ENCODE measurements at regions not wholly inside any gene's neighbourhood (a gene's known extent, or its start where the extent isn't known, plus 50 kb on each side); places are given as distances from the start of the nearest gene placed in this dataset.
A peak's percentile ranks its signal among the peaks of the same experiment; 100 is the strongest.

GRCh38 chr2:190127651-190128050 lies 65.1 kb upstream of the MSTN start:
- no peaks in the 10 kb centered on the region for H3K9me3 ChIP-seq
- H3K4me3 ChIP-seq = no peak overlapping the region
- no peaks in the 10 kb centered on the region for H3K36me3 ChIP-seq
- no peaks in the 10 kb centered on the region for H3K4me1 ChIP-seq
- H3K9ac ChIP-seq = no peak overlapping the region
- H4K20me1 ChIP-seq = no peaks in the 10 kb centered on the region
- no peak for TF ChIP-seq Cebpa-rat (IDR thresholded peaks at IDR 0.05)
- H3K27ac ChIP-seq = no peak overlapping the region
- no peaks in the 10 kb centered on the region for H3K27me3 ChIP-seq
- H3K4me2 ChIP-seq = no peak overlapping the region

DNA sequence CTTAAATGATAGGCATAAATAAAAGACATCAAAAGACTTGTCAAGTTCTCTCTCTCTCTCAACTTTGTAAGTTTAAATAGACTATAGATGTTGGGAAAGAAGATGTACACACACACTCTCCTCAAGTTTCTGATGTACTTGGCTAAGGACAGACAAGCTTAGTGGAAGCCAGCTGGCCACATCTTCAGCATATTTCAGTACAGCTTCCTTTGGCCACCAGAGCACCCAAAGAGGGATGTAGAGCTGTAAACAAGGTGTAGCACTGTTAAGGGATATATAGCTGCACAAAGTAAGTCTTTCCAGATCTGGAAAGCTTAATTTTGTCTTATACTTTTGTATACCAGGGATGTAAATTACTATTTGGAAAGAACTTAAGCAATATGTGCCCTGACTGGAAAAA lies 64.3 kb upstream of the MSTN start:
- no peaks in the 10 kb centered on the region for H4K20me1 ChIP-seq
- no peak overlapping the region for H3K27ac ChIP-seq
- H3K9ac ChIP-seq = no peak overlapping the region
- no peak for TF ChIP-seq Cebpa-rat (IDR thresholded peaks at IDR 0.05)
- no peaks in the 10 kb centered on the region for H3K9me3 ChIP-seq
- H3K4me2 ChIP-seq = no peak overlapping the region
- no peaks in the 10 kb centered on the region for H3K27me3 ChIP-seq
- no peaks in the 10 kb centered on the region for H3K36me3 ChIP-seq
- H3K4me1 ChIP-seq = no peaks in the 10 kb centered on the region
- H3K4me3 ChIP-seq = no peak overlapping the region

GRCh38 chr2:190123956-190124355 lies 61.4 kb upstream of the MSTN start:
- no peaks in the 10 kb centered on the region; the same call in 1 of the 2 replicates for H3K9me3 ChIP-seq

DNA sequence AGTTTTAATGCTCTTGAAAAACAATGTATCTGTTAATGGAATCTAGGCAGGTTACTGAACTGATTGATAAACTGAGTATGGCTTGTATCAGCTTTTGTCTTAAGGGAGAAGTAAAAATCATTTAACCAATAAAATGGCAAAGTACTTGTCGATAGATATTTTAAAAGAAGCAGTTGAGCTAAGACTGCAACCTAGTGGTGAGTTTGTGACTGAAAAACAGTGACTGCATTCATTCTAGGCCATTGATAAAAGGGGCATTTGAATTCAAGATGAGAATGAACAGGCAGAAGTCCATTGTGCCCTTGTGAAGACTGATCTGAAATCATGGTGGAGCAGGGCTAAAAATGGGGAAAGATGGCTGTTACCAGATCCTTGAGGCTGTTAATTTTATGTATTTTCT lies 59.4 kb upstream of the MSTN start:
- no peaks in the 10 kb centered on the region for H3K36me3 ChIP-seq
- TF ChIP-seq Cebpa-rat (IDR thresholded peaks at IDR 0.05) = no peak
- H3K27ac ChIP-seq = no peak overlapping the region
- H3K27me3 ChIP-seq = no peaks in the 10 kb centered on the region
- no peak overlapping the region for H3K9ac ChIP-seq
- H3K4me3 ChIP-seq = no peak overlapping the region
- no peaks in the 10 kb centered on the region for H4K20me1 ChIP-seq
- H3K9me3 ChIP-seq = no peaks in the 10 kb centered on the region; the same call in 1 of the 2 replicates
- H3K4me1 ChIP-seq = no peaks in the 10 kb centered on the region
- H3K4me2 ChIP-seq = no peak overlapping the region

More at GRCh38 chr2:190123956-190124355, 61.4 kb upstream of the MSTN start:
- H3K9ac ChIP-seq = no peak overlapping the region
- no peaks in the 10 kb centered on the region for H3K27me3 ChIP-seq
- no peak overlapping the region for H3K4me2 ChIP-seq
- no peak for TF ChIP-seq Cebpa-rat (IDR thresholded peaks at IDR 0.05)
- H4K20me1 ChIP-seq = no peaks in the 10 kb centered on the region
- H3K36me3 ChIP-seq = no peaks in the 10 kb centered on the region
- no peak overlapping the region for H3K4me3 ChIP-seq
- H3K27ac ChIP-seq = no peak overlapping the region
- no peaks in the 10 kb centered on the region for H3K4me1 ChIP-seq

GRCh38 chr2:190121305-190121704 lies 58.8 kb upstream of the MSTN start:
- Histone ChIP-seq H3K4me2 (no peak overlapping the region), H3K4me1 (no peaks in the 10 kb centered on the region), H3K9ac (no peak overlapping the region), H3K4me3 (no peak overlapping the region), H3K9me3 (no peaks in the 10 kb centered on the region; the same call in 1 of the 2 replicates), H3K36me3 (no peaks in the 10 kb centered on the region), H3K27me3 (no peaks in the 10 kb centered on the region), H3K27ac (no peak overlapping the region), H4K20me1 (no peaks in the 10 kb centered on the region)
- TF ChIP-seq Cebpa-rat (IDR thresholded peaks at IDR 0.05) = no peak

- TF ChIP-seq Cebpa-rat (IDR thresholded peaks at IDR 0.05) = no peak
- Histone ChIP-seq H3K4me2 (no peak overlapping the region), H4K20me1 (no peaks in the 10 kb centered on the region), H3K27ac (no peak overlapping the region), H3K9me3 (no peaks in the 10 kb centered on the region; the same call in 1 of the 2 replicates), H3K9ac (no peak overlapping the region), H3K36me3 (no peaks in the 10 kb centered on the region), H3K4me3 (no peak overlapping the region), H3K27me3 (no peaks in the 10 kb centered on the region), H3K4me1 (no peaks in the 10 kb centered on the region)
Measured at GRCh38 chr2:190119923-190120590, 57.5 kb upstream of the MSTN start.

DNA sequence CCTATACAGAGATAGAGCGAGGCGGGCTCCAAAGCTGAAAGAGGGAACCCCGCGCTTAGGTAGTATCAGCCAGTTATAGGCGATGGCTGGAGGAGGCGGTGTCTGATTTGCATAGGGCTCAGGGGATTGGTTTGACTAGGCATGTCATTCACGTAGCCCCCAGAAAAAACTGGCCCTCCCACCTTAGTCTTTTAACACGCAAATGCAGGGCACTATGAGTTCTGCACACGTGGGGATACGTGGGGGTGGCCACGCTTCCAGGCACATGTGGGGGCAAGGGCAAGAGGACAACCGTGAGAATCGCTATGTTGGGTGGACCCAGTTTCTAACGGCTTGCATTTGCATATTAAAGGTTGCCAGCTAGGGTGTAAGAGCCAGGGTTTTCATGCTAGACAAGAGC lies 56.7 kb upstream of the MSTN start:
- no peak overlapping the region for H3K27ac ChIP-seq
- no peaks in the 10 kb centered on the region for H3K4me1 ChIP-seq
- no peak overlapping the region for H3K9ac ChIP-seq
- H3K27me3 ChIP-seq = no peaks in the 10 kb centered on the region
- no peaks in the 10 kb centered on the region for H4K20me1 ChIP-seq
- no peaks in the 10 kb centered on the region; the same call in 1 of the 2 replicates for H3K9me3 ChIP-seq
- no peaks in the 10 kb centered on the region for H3K36me3 ChIP-seq
- no peak overlapping the region for H3K4me2 ChIP-seq
- no peak overlapping the region for H3K4me3 ChIP-seq
- TF ChIP-seq Cebpa-rat (IDR thresholded peaks at IDR 0.05) = no peak

DNA sequence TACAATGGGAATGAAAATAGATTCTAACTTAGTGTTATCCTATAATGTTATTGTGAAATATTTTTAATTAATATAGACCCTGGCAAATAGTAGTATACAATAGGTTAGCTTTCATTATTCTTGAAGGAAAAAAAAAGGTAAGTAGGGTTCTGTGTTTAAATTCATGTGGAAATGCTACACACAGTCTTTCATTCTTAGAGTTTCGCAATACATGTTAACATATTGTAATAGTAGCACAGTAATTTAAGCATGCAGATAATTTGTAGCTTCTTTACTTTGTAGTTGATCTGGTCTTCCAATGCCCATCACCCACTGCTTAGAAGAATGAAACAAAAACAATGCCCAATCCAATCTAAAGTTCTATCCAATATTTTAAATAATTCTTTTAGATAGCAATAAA lies 54.8 kb upstream of the MSTN start:
- no peaks in the 10 kb centered on the region for H3K27me3 ChIP-seq
- H3K4me3 ChIP-seq = no peak overlapping the region
- H3K4me1 ChIP-seq = no peaks in the 10 kb centered on the region
- H3K36me3 ChIP-seq = no peaks in the 10 kb centered on the region
- no peak overlapping the region for H3K27ac ChIP-seq
- H3K9me3 ChIP-seq = no peaks in the 10 kb centered on the region; the same call in 1 of the 2 replicates
- H4K20me1 ChIP-seq = no peaks in the 10 kb centered on the region
- no peak overlapping the region for H3K9ac ChIP-seq
- no peak overlapping the region for H3K4me2 ChIP-seq
- peak; percentile 74; the same call in 1 of the 2 replicates for TF ChIP-seq Cebpa-rat (IDR thresholded peaks at IDR 0.05)

DNA sequence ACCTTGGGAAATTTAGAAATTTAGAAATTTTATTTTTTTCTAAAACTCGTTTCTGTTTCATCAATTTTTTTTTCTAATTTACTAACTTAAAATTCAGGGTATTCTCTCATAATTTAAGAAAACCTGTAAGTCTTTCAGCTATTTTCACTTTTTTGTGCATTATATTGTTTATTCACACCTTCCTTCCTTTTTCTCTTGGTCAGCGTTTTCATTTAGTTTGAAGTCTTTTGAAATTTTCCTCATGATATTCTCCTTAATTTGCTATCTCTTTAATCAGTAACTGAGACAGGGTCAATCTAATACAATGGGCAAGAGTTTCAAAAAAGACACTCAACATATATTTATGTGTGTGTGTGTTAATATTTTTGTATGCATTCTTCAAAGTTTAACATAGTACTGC lies 50.5 kb upstream of the MSTN start:
- Histone ChIP-seq H3K27ac (no peak overlapping the region), H3K36me3 (no peaks in the 10 kb centered on the region), H3K4me1 (no peaks in the 10 kb centered on the region), H3K4me3 (no peak overlapping the region), H3K27me3 (no peaks in the 10 kb centered on the region), H3K9ac (no peak overlapping the region), H3K4me2 (no peak overlapping the region), H4K20me1 (no peaks in the 10 kb centered on the region), H3K9me3 (no peaks in the 10 kb centered on the region)
- TF ChIP-seq Cebpa-rat (IDR thresholded peaks at IDR 0.05) = no peak
